GM18861 (cell line): ENCODE measurements at regions not wholly inside any gene's neighbourhood (a gene's known extent, or its start where the extent isn't known, plus 50 kb on each side); places are given as distances from the start of the nearest gene placed in this dataset.
"Not testable (repeated sequence)": the region's sequence is repeated elsewhere in the genome, so short reads cannot be mapped to it uniquely, and the experiment has no call there.

Source experiments
- ATAC-seq: cut with Tn5 transposase; IDR thresholded peaks from one replicate; pipeline ENCODE4 v1.9.1; 2021; ENCODE audit not compliant: unreplicated experiment

GRCh38 chr16:5971106-5971505, 873.5 kb upstream of the EEF2KMT start:
- ATAC-seq, result no peak

GRCh38 chr16:5966004-5966403, 868.4 kb upstream of the EEF2KMT start:
- no peak for ATAC-seq

- no peak for ATAC-seq
These were observed 867.7 kb upstream of the EEF2KMT start for GRCh38 chr16:5965321-5965720.

- ATAC-seq, result no peak
These were observed 853.9 kb upstream of the EEF2KMT start for GRCh38 chr16:5951486-5951885.

- no peak for ATAC-seq
These were observed 847.4 kb upstream of the EEF2KMT start for GRCh38 chr16:5944971-5945370.

GRCh38 chr16:5938607-5939006, 841.0 kb upstream of the EEF2KMT start:
- no peak for ATAC-seq

GRCh38 chr16:5932906-5933305, 835.3 kb upstream of the EEF2KMT start:
- no peak for ATAC-seq

- no peak for ATAC-seq
These were observed 831.0 kb upstream of the EEF2KMT start for GRCh38 chr16:5928476-5929065.

GRCh38 chr16:5925850-5926249, 828.3 kb upstream of the EEF2KMT start:
- no peak for ATAC-seq

- ATAC-seq, result no peak
These were observed 825.1 kb upstream of the EEF2KMT start for GRCh38 chr16:5922686-5923085.

- no peak for ATAC-seq
These were observed 821.1 kb upstream of the EEF2KMT start for GRCh38 chr16:5918567-5919130.

- ATAC-seq, result no peak
These were observed 820.0 kb upstream of the EEF2KMT start for GRCh38 chr16:5917436-5918195.

GRCh38 chr16:5916711-5917191, 819.2 kb upstream of the EEF2KMT start:
- no peak for ATAC-seq

- ATAC-seq, result no peak
These were observed 813.6 kb upstream of the EEF2KMT start for GRCh38 chr16:5911241-5911640.

- ATAC-seq, result not testable (repeated sequence)
These were observed 812.0 kb upstream of the EEF2KMT start for GRCh38 chr16:5909556-5909955.

GRCh38 chr16:5907544-5907943, 809.9 kb upstream of the EEF2KMT start:
- ATAC-seq, result no peak

- no peak for ATAC-seq
These were observed 808.8 kb upstream of the EEF2KMT start for GRCh38 chr16:5906351-5906750.

- ATAC-seq, result no peak
These were observed 808.3 kb upstream of the EEF2KMT start for GRCh38 chr16:5905935-5906334.

GRCh38 chr16:5903832-5904231, 806.2 kb upstream of the EEF2KMT start:
- ATAC-seq, result no peak

- ATAC-seq, result no peak
These were observed 805.6 kb upstream of the EEF2KMT start for GRCh38 chr16:5903153-5903552.

- no peak for ATAC-seq
These were observed 802.5 kb upstream of the EEF2KMT start for GRCh38 chr16:5900046-5900445.

GRCh38 chr16:5895976-5896375, 798.4 kb upstream of the EEF2KMT start:
- ATAC-seq, result no peak
